ENCODE measurements at regions not wholly inside any gene's neighbourhood (a gene's known extent, or its start where the extent isn't known, plus 50 kb on each side); places are given as distances from the start of the nearest gene placed in this dataset.

- no peaks in the 10 kb centered on the region for H3K27me3 ChIP-seq (ENCODE audit: control insufficient read depth, insufficient read depth, low read length)
- no peak for DNase-seq (ENCODE audit: low read depth)
- H3K36me3 ChIP-seq (ENCODE audit: control insufficient read depth, insufficient read depth, low read length): no peaks in the 10 kb centered on the region
- no peak overlapping the region for H3K4me3 ChIP-seq (ENCODE audit: low read depth, low read length)
- TF ChIP-seq, protein P1, sequence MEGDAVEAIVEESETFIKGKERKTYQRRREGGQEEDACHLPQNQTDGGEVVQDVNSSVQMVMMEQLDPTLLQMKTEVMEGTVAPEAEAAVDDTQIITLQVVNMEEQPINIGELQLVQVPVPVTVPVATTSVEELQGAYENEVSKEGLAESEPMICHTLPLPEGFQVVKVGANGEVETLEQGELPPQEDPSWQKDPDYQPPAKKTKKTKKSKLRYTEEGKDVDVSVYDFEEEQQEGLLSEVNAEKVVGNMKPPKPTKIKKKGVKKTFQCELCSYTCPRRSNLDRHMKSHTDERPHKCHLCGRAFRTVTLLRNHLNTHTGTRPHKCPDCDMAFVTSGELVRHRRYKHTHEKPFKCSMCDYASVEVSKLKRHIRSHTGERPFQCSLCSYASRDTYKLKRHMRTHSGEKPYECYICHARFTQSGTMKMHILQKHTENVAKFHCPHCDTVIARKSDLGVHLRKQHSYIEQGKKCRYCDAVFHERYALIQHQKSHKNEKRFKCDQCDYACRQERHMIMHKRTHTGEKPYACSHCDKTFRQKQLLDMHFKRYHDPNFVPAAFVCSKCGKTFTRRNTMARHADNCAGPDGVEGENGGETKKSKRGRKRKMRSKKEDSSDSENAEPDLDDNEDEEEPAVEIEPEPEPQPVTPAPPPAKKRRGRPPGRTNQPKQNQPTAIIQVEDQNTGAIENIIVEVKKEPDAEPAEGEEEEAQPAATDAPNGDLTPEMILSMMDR (IDR thresholded peaks at IDR 0.05; ENCODE audit: insufficient read depth, low read length, poor library complexity, severe bottlenecking): no peak
Measured at GRCh38 chr2:173434762-173435569, 80.3 kb downstream of the CDCA7 start.

- Histone ChIP-seq H3K27me3 (ENCODE audit: control insufficient read depth, insufficient read depth, low read length) (no peaks in the 10 kb centered on the region), H3K36me3 (ENCODE audit: control insufficient read depth, insufficient read depth, low read length) (no peaks in the 10 kb centered on the region), H3K4me3 (ENCODE audit: low read depth, low read length) (no peak overlapping the region)
- DNase-seq (ENCODE audit: low read depth): no peak
- TF ChIP-seq, protein P1 (IDR thresholded peaks at IDR 0.05; ENCODE audit: insufficient read depth, low read length, poor library complexity, severe bottlenecking): no peak
Measured at GRCh38 chr2:173435574-173435973, 80.9 kb downstream of the CDCA7 start.

GRCh38 chr2:173436088-173436487 is 81.4 kb downstream of the CDCA7 start:
- no peak overlapping the region for H3K4me3 ChIP-seq (ENCODE audit: low read depth, low read length)
- no peak for DNase-seq (ENCODE audit: low read depth)
- no peaks in the 10 kb centered on the region for H3K36me3 ChIP-seq (ENCODE audit: control insufficient read depth, insufficient read depth, low read length)
- no peaks in the 10 kb centered on the region for H3K27me3 ChIP-seq (ENCODE audit: control insufficient read depth, insufficient read depth, low read length)
- TF ChIP-seq, protein P1 (IDR thresholded peaks at IDR 0.05; ENCODE audit: insufficient read depth, low read length, poor library complexity, severe bottlenecking): no peak

- Histone ChIP-seq H3K27me3 (ENCODE audit: control insufficient read depth, insufficient read depth, low read length) (no peaks in the 10 kb centered on the region), H3K4me3 (ENCODE audit: low read depth, low read length) (no peak overlapping the region), H3K36me3 (ENCODE audit: control insufficient read depth, insufficient read depth, low read length) (no peaks in the 10 kb centered on the region)
- TF ChIP-seq, protein P1 (IDR thresholded peaks at IDR 0.05; ENCODE audit: insufficient read depth, low read length, poor library complexity, severe bottlenecking): no peak
- DNase-seq (ENCODE audit: low read depth): no peak
Measured at GRCh38 chr2:173441222-173441621, 86.5 kb downstream of the CDCA7 start.

- no peak for DNase-seq (ENCODE audit: low read depth)
- H3K27me3 ChIP-seq (ENCODE audit: control insufficient read depth, insufficient read depth, low read length): no peaks in the 10 kb centered on the region
- TF ChIP-seq, protein P1 (IDR thresholded peaks at IDR 0.05; ENCODE audit: insufficient read depth, low read length, poor library complexity, severe bottlenecking): no peak
- no peak overlapping the region for H3K4me3 ChIP-seq (ENCODE audit: low read depth, low read length)
- no peaks in the 10 kb centered on the region for H3K36me3 ChIP-seq (ENCODE audit: control insufficient read depth, insufficient read depth, low read length)
Measured at GRCh38 chr2:173442542-173442941, 87.9 kb downstream of the CDCA7 start.

DNA sequence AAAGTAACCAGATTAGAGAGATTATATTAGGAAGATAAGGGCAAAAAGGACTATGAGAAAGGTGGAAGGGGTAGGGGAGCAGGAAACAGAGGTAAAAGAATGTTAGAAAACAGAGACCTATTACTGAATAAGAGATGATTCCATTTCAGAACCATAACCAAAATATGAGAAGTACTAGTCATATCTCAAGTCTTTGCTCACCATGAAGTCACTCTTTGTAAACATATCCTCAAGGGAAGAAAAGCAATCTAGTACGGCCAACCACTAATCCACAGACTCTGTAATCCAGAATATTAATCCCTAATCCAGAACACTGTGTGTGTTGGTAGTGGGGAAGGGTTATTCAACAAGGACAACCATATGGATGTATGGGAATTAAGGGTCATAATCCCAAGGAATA is 92.0 kb downstream of the CDCA7 start:
- Histone ChIP-seq H3K27me3 (ENCODE audit: control insufficient read depth, insufficient read depth, low read length) (no peaks in the 10 kb centered on the region), H3K4me3 (ENCODE audit: low read depth, low read length) (no peak overlapping the region), H3K36me3 (ENCODE audit: control insufficient read depth, insufficient read depth, low read length) (no peaks in the 10 kb centered on the region)
- TF ChIP-seq, protein P1 (IDR thresholded peaks at IDR 0.05; ENCODE audit: insufficient read depth, low read length, poor library complexity, severe bottlenecking): no peak
- no peak for DNase-seq (ENCODE audit: low read depth)
